ENCODE measurements at regions not wholly inside any gene's neighbourhood (a gene's known extent, or its start where the extent isn't known, plus 50 kb on each side); places are given as distances from the start of the nearest gene placed in this dataset.

- no peak for DNase-seq
Observed at GRCh38 chr13:107551521-107551920, 663.8 kb downstream of the LIG4 start.

GRCh38 chr13:107548338-107548737, 667.0 kb downstream of the LIG4 start:
- no peak for DNase-seq

- no peak for DNase-seq
Observed at GRCh38 chr13:107545946-107546502, 669.3 kb downstream of the LIG4 start.

GRCh38 chr13:107534548-107534947, 680.8 kb downstream of the LIG4 start:
- DNase-seq, result no peak

GRCh38 chr13:107531816-107532215, 683.5 kb downstream of the LIG4 start:
- no peak for DNase-seq

GRCh38 chr13:107531180-107531579, 684.2 kb downstream of the LIG4 start:
- DNase-seq, result no peak

GRCh38 chr13:107529035-107529434, 686.3 kb downstream of the LIG4 start:
- DNase-seq, result no peak

- DNase-seq, result no peak
Observed at GRCh38 chr13:107518780-107519179, 696.6 kb downstream of the LIG4 start.

GRCh38 chr13:107518292-107518691, 697.0 kb downstream of the LIG4 start:
- DNase-seq, result no peak

GRCh38 chr13:107516517-107516916, 698.8 kb downstream of the LIG4 start:
- no peak for DNase-seq

GRCh38 chr13:107512551-107512950, 702.8 kb downstream of the LIG4 start:
- no peak for DNase-seq

GRCh38 chr13:107497661-107498060, 717.7 kb downstream of the LIG4 start:
- DNase-seq, result no peak

GRCh38 chr13:107493266-107493665, 722.1 kb downstream of the LIG4 start:
- no peak for DNase-seq

GRCh38 chr13:107482688-107483087, 732.6 kb downstream of the LIG4 start:
- no peak for DNase-seq

GRCh38 chr13:107480130-107480529, 735.2 kb downstream of the LIG4 start:
- DNase-seq, result no peak

GRCh38 chr13:107477772-107478379, 737.5 kb downstream of the LIG4 start:
- DNase-seq, result no peak

- no peak for DNase-seq
Observed at GRCh38 chr13:107475753-107476453, 739.4 kb downstream of the LIG4 start.

GRCh38 chr13:107473253-107473652, 742.1 kb downstream of the LIG4 start:
- DNase-seq, result no peak

- no peak for DNase-seq
Observed at GRCh38 chr13:107466326-107467099, 748.8 kb downstream of the LIG4 start.

- DNase-seq, result no peak
Observed at GRCh38 chr13:107462501-107462900, 752.8 kb downstream of the LIG4 start.

GRCh38 chr13:107461751-107462150, 753.6 kb downstream of the LIG4 start:
- no peak for DNase-seq

GRCh38 chr13:107459430-107459829, 755.9 kb downstream of the LIG4 start:
- DNase-seq, result no peak

GRCh38 chr13:107458269-107458668, 757.1 kb downstream of the LIG4 start:
- no peak for DNase-seq

- DNase-seq, result no peak
Observed at GRCh38 chr13:107457686-107458085, 757.6 kb downstream of the LIG4 start.

Measured in CD4-positive, alpha-beta T cell treated with Interleukin-10 for 1 hour (primary cell).